Left ventricle myocardium inferior (tissue), 1 donor: ENCODE measurements at regions not wholly inside any gene's neighbourhood (a gene's known extent, or its start where the extent isn't known, plus 50 kb on each side); places are given as distances from the start of the nearest gene placed in this dataset.

Experiments used
- DNase-seq: peaks from one replicate; pipeline ENCODE4 v3.0.0-alpha.2; 2020
- H3K27ac ChIP-seq: fragments of 200-600 bp; replicated peaks from 2 replicates; pipeline ENCODE4 v1.8.0; 2021
- H3K27me3 ChIP-seq: fragments of 200-600 bp; 2 replicates; pipeline ENCODE4 v1.8.0; 2021; ENCODE audit warnings: low read depth
- H3K36me3 ChIP-seq: fragments of 200-600 bp; 2 replicates; pipeline ENCODE4 v1.8.0; 2021
- H3K4me1 ChIP-seq: fragments of 200-600 bp; 2 replicates; pipeline ENCODE4 v1.8.0; 2021
- H3K4me3 ChIP-seq: fragments of 200-600 bp; 2 replicates; pipeline ENCODE4 v1.8.0; 2021; ENCODE audit warnings: mild to moderate bottlenecking, moderate library complexity
- H3K9me3 ChIP-seq: fragments of 200-600 bp; replicated peaks from 2 replicates; pipeline ENCODE4 v1.8.0; 2021
- intact Hi-C: fragments of 100-400 bp; cut with micrococcal nuclease; formaldehyde crosslinking; loops from one replicate; pipeline ENCODE4 v1.11.0; 2022
- TF ChIP-seq, protein P1 (sequence below): fragments of 200-600 bp; IDR thresholded peaks from 2 replicates; pipeline ENCODE4 v1.8.0; 2021; ENCODE audit warnings: antibody characterized with exemption, mild to moderate bottlenecking, borderline replicate concordance
- donor health status: DM: no; HTN: yes; CAD: no; lungs with severe emphysema.

DNA sequence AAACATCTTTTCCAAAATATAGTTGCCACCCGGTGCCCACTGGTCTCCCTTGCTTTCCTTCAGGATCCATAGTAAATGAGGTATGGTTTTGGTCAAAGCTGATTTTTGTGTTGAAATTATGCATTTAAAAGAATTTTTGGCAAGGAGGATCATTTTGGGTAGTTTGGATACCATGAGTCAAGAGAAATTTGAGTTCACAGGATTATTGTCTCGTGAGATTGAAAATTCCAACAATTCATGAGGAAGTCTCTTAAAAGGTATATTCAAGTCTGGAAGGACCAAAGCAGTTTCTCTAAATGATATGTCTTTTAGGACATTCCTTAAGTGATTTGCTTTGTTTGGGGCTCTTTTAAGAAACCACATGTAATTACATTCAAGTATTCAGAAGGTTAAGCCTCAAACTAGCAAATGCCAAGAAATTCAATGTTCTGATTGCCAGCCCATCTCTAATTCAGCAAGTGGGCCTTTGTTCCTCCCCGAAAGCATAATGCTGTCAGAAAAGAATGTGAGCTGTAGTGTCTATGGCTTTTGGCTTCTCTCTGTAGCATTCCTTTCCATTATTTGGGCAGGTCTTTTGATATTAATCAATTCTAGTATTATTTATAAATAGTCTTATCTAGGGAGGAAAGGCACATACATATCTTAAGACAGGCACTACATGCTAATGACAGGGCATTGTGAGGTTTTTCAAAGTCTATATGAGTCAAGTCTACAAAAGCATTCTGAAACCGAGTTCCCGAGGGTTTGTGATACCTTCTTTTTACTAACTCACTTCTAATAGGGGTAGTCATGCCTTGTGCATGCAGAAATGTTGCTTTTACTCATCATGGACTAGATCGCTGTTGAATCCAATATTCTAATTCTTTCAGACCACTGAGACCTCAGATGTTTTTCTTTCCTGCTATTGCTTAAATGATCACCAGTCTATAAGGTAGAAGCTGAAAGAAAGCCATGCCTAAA lies 453.9 kb downstream of the ENC1 start:
- Histone ChIP-seq H3K4me3 (no peak overlapping the region), H3K27ac (no peak overlapping the region), H3K4me1 (peaks cover 20% of the 10 kb centered on the region), H3K27me3 (no peaks in the 10 kb centered on the region), H3K9me3 (peaks cover 14% of the 10 kb centered on the region), H3K36me3 (no peaks in the 10 kb centered on the region)
- DNase-seq: no peak
- TF ChIP-seq, protein P1, sequence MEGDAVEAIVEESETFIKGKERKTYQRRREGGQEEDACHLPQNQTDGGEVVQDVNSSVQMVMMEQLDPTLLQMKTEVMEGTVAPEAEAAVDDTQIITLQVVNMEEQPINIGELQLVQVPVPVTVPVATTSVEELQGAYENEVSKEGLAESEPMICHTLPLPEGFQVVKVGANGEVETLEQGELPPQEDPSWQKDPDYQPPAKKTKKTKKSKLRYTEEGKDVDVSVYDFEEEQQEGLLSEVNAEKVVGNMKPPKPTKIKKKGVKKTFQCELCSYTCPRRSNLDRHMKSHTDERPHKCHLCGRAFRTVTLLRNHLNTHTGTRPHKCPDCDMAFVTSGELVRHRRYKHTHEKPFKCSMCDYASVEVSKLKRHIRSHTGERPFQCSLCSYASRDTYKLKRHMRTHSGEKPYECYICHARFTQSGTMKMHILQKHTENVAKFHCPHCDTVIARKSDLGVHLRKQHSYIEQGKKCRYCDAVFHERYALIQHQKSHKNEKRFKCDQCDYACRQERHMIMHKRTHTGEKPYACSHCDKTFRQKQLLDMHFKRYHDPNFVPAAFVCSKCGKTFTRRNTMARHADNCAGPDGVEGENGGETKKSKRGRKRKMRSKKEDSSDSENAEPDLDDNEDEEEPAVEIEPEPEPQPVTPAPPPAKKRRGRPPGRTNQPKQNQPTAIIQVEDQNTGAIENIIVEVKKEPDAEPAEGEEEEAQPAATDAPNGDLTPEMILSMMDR: no peak
- intact Hi-C loops: no loop called here

DNA sequence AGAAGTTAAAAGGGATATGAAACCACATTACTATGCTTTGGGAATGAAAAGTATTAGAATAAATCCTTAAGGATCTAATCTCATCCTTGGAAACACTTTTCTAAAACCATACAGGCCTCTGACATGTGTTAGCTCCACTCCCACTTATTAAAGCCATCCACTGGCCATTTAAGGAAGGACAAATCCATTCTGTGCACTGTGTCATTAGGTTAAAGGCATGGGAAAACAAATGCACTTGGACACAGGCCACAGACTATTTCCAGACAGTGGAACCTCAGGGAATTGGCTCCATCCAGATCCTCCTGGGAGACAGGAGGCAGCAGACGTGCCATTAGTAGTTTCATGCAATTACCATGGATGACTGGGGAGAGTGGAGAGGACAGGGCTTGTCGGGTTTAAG lies 454.9 kb downstream of the ENC1 start:
- intact Hi-C loops: no loop called here
- DNase-seq: no peak

GRCh38 chr5:74184649-74185048 lies 455.9 kb downstream of the ENC1 start:
- H3K9me3 ChIP-seq: peaks cover 14% of the 10 kb centered on the region
- DNase-seq: no peak
- peak overlapping the region; percentile 49 for H3K27ac ChIP-seq
- no peak overlapping the region for H3K4me3 ChIP-seq
- TF ChIP-seq, protein P1: no peak
- H3K36me3 ChIP-seq: no peaks in the 10 kb centered on the region
- H3K27me3 ChIP-seq: no peaks in the 10 kb centered on the region
- H3K4me1 ChIP-seq: peaks cover 20% of the 10 kb centered on the region
- intact Hi-C loops: no loop called here

More for the DNA sequence above, 454.9 kb downstream of the ENC1 start:
- H3K27me3 ChIP-seq: no peaks in the 10 kb centered on the region
- no peaks in the 10 kb centered on the region for H3K36me3 ChIP-seq
- peaks cover 14% of the 10 kb centered on the region for H3K9me3 ChIP-seq
- H3K27ac ChIP-seq: peak overlapping the region; percentile 49
- H3K4me3 ChIP-seq: no peak overlapping the region
- TF ChIP-seq, protein P1: peak; percentile 27
- peaks cover 20% of the 10 kb centered on the region for H3K4me1 ChIP-seq

DNA sequence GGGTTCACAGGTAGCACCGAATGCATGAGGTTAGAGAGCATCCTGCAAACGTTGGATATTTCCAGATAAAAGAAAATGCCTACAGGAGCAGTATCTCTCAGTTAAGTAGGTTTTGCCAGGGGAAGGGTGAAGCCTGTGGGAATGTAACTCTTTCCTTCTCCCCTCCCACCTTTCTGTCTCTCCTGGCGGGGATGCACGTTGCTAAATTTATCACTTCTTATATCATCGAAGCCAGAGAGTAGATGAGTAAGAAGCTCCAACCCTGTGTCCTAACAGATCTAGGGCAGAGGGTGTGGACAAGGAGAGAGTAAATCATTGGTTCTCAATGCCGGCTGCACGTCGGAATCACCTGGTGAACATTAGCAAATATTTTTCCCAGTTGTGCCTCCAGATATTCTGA lies 457.5 kb downstream of the ENC1 start:
- Histone ChIP-seq H3K36me3 (no peaks in the 10 kb centered on the region), H3K27me3 (no peaks in the 10 kb centered on the region), H3K4me3 (no peak overlapping the region), H3K27ac (no peak overlapping the region), H3K9me3 (no peaks in the 10 kb centered on the region), H3K4me1 (peaks cover 20% of the 10 kb centered on the region)
- intact Hi-C loops: no loop called here
- DNase-seq: no peak
- TF ChIP-seq, protein P1: no peak

DNA sequence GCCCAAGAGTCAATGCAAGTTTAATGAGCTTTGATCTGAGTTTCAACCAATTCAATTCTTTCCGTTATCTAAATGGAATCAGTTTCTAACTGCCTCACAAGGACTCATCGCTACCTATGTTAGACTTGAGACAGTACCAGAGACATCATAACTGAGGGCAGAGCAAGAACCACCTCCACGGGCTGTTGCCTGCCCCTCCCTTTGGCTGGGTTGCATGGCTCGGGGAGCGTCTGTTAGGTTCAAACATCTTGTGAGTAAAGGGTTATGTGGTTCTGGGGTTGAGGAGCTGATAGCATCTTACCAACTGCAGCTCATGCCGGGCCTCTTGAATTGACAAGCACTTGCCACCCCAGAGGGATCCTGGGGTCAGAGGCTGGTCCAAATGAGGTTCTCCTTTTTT lies 457.9 kb downstream of the ENC1 start:
- H3K36me3 ChIP-seq: no peaks in the 10 kb centered on the region
- H3K27me3 ChIP-seq: no peaks in the 10 kb centered on the region
- TF ChIP-seq, protein P1: no peak
- H3K4me1 ChIP-seq: peaks cover 20% of the 10 kb centered on the region
- no peak overlapping the region for H3K27ac ChIP-seq
- no peak for DNase-seq
- H3K9me3 ChIP-seq: no peaks in the 10 kb centered on the region
- H3K4me3 ChIP-seq: no peak overlapping the region
- intact Hi-C loops: no loop called here
